HCT116 (cell line): ENCODE measurements at regions not wholly inside any gene's neighbourhood (a gene's known extent, or its start where the extent isn't known, plus 50 kb on each side); places are given as distances from the start of the nearest gene placed in this dataset.

Experiments
- ATAC-seq: fragments of 200-7000 bp; cut with Tn5 transposase; 2 replicates; pipeline ENCODE4 v1.9.1; 2020; ENCODE audit warnings: mild to moderate bottlenecking, moderate library complexity
- BruUV-seq: library from RNA; stranded (reverse); fragments of 400-500 nt; replicated peaks from 2 replicates; lab custom pipeline; 2021; lab: Mats Ljungman, UMichigan
- CTCF ChIA-PET: fragments of 300-600 bp; sonication (Branson Sonifier 250); formaldehyde crosslinking; loops from one replicate; lab custom pipeline; 2021; ENCODE audit warnings: antibody characterized with exemption; lab: Charles Lee
- POLR2A ChIA-PET: fragments of 300-600, 350-600 bp; sonication (Branson Sonifier 250); formaldehyde crosslinking; loops from one replicate; lab custom pipeline; 2021; ENCODE audit warnings: antibody characterized with exemption; lab: Charles Lee
- RAD21 ChIA-PET, 2 experiments: fragments of 300-600 bp; sonication (Branson Sonifier 250); formaldehyde crosslinking; loops; one replicate each; lab custom pipeline; 2023; ENCODE audit warnings: low total read pairs in 2 of 2; ENCODE audit not compliant: uncharacterized antibody in 2 of 2, unreplicated experiment in 2 of 2, low non-redundant PET in 1 of 2; lab: Charles Lee
- DNase-seq: peaks from one replicate; pipeline ENCODE4 v3.0.0-alpha.2; 2010; ENCODE audit warnings: low read depth, low spot score
- H2AFZ ChIP-seq: fragments of 200-600 bp; shearing (Covaris generic), sonication (generic); 2 replicates; pipeline ENCODE4 v1.6.1; 2017; ENCODE audit warnings: low read depth, mixed run types, mixed read lengths, antibody characterized with exemption, low read length; ENCODE audit not compliant: poor library complexity, severe bottlenecking
- H3K27ac ChIP-seq: 2 replicates; pipeline ENCODE4 v1.5.1; 2012; ENCODE audit warnings: low read depth, low read length
- H3K27me3 ChIP-seq: fragments of 200-600 bp; sonication (generic); 2 replicates; pipeline ENCODE4 v1.6.1; 2016; ENCODE audit warnings: mixed run types, low read length, mixed read lengths; ENCODE audit not compliant: insufficient read depth
- H3K36me3 ChIP-seq, 2 experiments: fragments of 200-500 bp in 1 of 2; fragments of 200-600 bp in 1 of 2; sonication (Bioruptor generic) in 1 of 2; sonication (generic) in 1 of 2; 2 replicates each; pipeline versions ENCODE4 v1.5.1 to v1.6.1; 2014 to 2016; ENCODE audit warnings: low read length in 2 of 2, inconsistent platforms in 1 of 2, mixed read lengths in 1 of 2, mixed run types in 1 of 2; ENCODE audit not compliant: insufficient read depth in 2 of 2, control insufficient read depth in 1 of 2
- H3K4me1 ChIP-seq, 2 experiments: fragments of 200-600 bp in 1 of 2; sonication (generic) in 1 of 2; 2 replicates each; pipeline versions ENCODE4 v1.5.1 to v1.6.1; 2012 to 2017; ENCODE audit warnings: low read length in 2 of 2, inconsistent platforms in 1 of 2, mild to moderate bottlenecking in 1 of 2, mixed read lengths in 1 of 2, mixed run types in 1 of 2, moderate library complexity in 1 of 2; ENCODE audit not compliant: insufficient read depth in 2 of 2, control insufficient read depth in 1 of 2
- H3K4me2 ChIP-seq: fragments of 200-600 bp; sonication (generic); 2 replicates; pipeline ENCODE4 v1.6.1; 2017; ENCODE audit warnings: mixed run types, low read length, mixed read lengths
- H3K4me3 ChIP-seq, 2 experiments: fragments of 200-600 bp in 1 of 2; sonication (generic) in 1 of 2; replicated peaks in 1 of 2; 2 replicates each; pipeline ENCODE4 v1.5.1; 2011 to 2016; ENCODE audit warnings: low read length in 2 of 2, control low read depth in 1 of 2, low read depth in 1 of 2, mild to moderate bottlenecking in 1 of 2, mixed read lengths in 1 of 2, mixed run types in 1 of 2
- H3K79me2 ChIP-seq: fragments of 200-600 bp; sonication (generic); 2 replicates; pipeline ENCODE4 v1.6.1; 2017; ENCODE audit warnings: mild to moderate bottlenecking, mixed run types, low read length, moderate library complexity, mixed read lengths; ENCODE audit not compliant: insufficient read depth
- H3K9ac ChIP-seq: fragments of 200-600 bp; sonication (generic); 2 replicates; pipeline ENCODE4 v1.6.1; 2016; ENCODE audit warnings: low read length, mixed read lengths
- H3K9me2 ChIP-seq: fragments of 200-600 bp; sonication (generic), shearing (Covaris generic); 2 replicates; pipeline ENCODE4 v1.6.1; 2017; ENCODE audit warnings: mixed run types, mild to moderate bottlenecking, moderate library complexity; ENCODE audit not compliant: insufficient read depth
- H3K9me3 ChIP-seq, 2 experiments: fragments of 200-500 bp in 1 of 2; fragments of 200-600 bp in 1 of 2; sonication (Bioruptor generic) in 1 of 2; sonication (generic) in 1 of 2; 2 replicates each; pipeline ENCODE4 v1.6.1; 2014 to 2017; ENCODE audit warnings: low read length in 2 of 2, mixed read lengths in 2 of 2, inconsistent platforms in 1 of 2, low read depth in 1 of 2, mild to moderate bottlenecking in 1 of 2, mixed run types in 1 of 2, moderate library complexity in 1 of 2; ENCODE audit not compliant: control insufficient read depth in 1 of 2, insufficient read depth in 1 of 2
- H4K20me1 ChIP-seq: fragments of 200-600 bp; sonication (generic), shearing (Covaris generic); 2 replicates; pipeline ENCODE4 v1.6.1; 2017; ENCODE audit warnings: mixed run types, mild to moderate bottlenecking, moderate library complexity; ENCODE audit not compliant: insufficient read depth
- CBX3 ChIP-seq: IDR thresholded peaks from 2 replicates; pipeline ENCODE4 v1.6.1; 2012; ENCODE audit warnings: low read depth
- EZH2phosphoT487 ChIP-seq: fragments of 200-600 bp; IDR thresholded peaks from 2 replicates; pipeline ENCODE4 v1.6.1; 2018; ENCODE audit warnings: antibody characterized with exemption, borderline replicate concordance
- JUND ChIP-seq: IDR thresholded peaks from 2 replicates; pipeline ENCODE4 v1.6.1; 2012
- POLR2A ChIP-seq: IDR thresholded peaks from 2 replicates; pipeline ENCODE4 v1.7.0; 2011; ENCODE audit warnings: borderline replicate concordance; ENCODE audit not compliant: insufficient read depth, insufficient read length; ENCODE audit errors: extremely low read depth
- POLR2AphosphoS5 ChIP-seq: IDR thresholded peaks from 2 replicates; pipeline ENCODE4 v1.6.1; 2011; ENCODE audit warnings: mild to moderate bottlenecking, low read depth, low read length, moderate library complexity
- TCF7L2 ChIP-seq: IDR thresholded peaks from 2 replicates; pipeline ENCODE4 v1.7.0; 2011; ENCODE audit warnings: borderline replicate concordance, inconsistent platforms; ENCODE audit not compliant: insufficient read depth, insufficient read length; ENCODE audit errors: extremely low read depth
- ZFX ChIP-seq: fragments of 450-650 bp; IDR thresholded peaks from 2 replicates; pipeline ENCODE4 v1.6.1; 2017
- intact Hi-C: fragments of 100-400 bp; cut with micrococcal nuclease; formaldehyde crosslinking; loops from 2 replicates; pipeline ENCODE4 v1.10.0; 2022
- TF ChIP-seq, protein P1 (sequence below): IDR thresholded peaks from 2 replicates; pipeline ENCODE4 v1.6.1; 2012; ENCODE audit warnings: low read depth
- TF ChIP-seq, protein P2 (sequence below), 3 experiments: fragments of 200-600 bp in 1 of 3; sonication (generic) in 1 of 3; IDR thresholded peaks in 2 of 3; conservative IDR thresholded peaks in 1 of 3; 2 replicates each; pipeline ENCODE4 v1.5.1; 2012 to 2017; ENCODE audit warnings: low read depth in 2 of 3, low read length in 2 of 3, antibody characterized with exemption in 1 of 3, borderline replicate concordance in 1 of 3, control low read depth in 1 of 3, mild to moderate bottlenecking in 1 of 3, mixed read lengths in 1 of 3, mixed run types in 1 of 3, moderate library complexity in 1 of 3; ENCODE audit not compliant: insufficient read depth in 1 of 3
- TF ChIP-seq, protein P3 (sequence below): IDR thresholded peaks from 2 replicates; pipeline ENCODE4 v1.6.1; 2012

DNA sequence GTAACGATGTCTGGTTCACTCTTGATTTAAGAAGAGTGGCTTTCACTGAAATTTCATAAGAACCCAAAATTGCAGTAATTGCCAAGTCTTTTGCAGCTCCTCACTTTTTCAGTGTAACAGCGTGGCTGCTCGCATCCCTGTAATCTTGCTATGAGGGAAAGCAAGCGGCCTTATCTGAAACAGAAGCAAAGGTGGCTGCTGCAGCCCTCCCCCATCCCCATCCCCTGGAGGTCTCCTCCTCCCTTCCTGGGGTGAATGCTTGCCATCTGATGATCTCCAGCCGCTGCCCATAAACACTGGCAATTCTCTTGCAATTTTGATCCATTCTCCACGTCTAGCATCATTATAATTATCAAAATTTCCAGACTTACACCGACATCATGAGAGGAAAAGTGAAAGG is 182.5 kb upstream of the ASIC2 start:
- no peaks in the 10 kb centered on the region for H3K79me2 ChIP-seq
- TF ChIP-seq JUND = no peak
- no peak for TF ChIP-seq POLR2A
- TF ChIP-seq TCF7L2 = no peak
- TF ChIP-seq, protein P1, sequence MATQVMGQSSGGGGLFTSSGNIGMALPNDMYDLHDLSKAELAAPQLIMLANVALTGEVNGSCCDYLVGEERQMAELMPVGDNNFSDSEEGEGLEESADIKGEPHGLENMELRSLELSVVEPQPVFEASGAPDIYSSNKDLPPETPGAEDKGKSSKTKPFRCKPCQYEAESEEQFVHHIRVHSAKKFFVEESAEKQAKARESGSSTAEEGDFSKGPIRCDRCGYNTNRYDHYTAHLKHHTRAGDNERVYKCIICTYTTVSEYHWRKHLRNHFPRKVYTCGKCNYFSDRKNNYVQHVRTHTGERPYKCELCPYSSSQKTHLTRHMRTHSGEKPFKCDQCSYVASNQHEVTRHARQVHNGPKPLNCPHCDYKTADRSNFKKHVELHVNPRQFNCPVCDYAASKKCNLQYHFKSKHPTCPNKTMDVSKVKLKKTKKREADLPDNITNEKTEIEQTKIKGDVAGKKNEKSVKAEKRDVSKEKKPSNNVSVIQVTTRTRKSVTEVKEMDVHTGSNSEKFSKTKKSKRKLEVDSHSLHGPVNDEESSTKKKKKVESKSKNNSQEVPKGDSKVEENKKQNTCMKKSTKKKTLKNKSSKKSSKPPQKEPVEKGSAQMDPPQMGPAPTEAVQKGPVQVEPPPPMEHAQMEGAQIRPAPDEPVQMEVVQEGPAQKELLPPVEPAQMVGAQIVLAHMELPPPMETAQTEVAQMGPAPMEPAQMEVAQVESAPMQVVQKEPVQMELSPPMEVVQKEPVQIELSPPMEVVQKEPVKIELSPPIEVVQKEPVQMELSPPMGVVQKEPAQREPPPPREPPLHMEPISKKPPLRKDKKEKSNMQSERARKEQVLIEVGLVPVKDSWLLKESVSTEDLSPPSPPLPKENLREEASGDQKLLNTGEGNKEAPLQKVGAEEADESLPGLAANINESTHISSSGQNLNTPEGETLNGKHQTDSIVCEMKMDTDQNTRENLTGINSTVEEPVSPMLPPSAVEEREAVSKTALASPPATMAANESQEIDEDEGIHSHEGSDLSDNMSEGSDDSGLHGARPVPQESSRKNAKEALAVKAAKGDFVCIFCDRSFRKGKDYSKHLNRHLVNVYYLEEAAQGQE = no peak
- TF ChIP-seq POLR2AphosphoS5 = no peak
- no peak for TF ChIP-seq ZFX
- TF ChIP-seq, protein P2, sequence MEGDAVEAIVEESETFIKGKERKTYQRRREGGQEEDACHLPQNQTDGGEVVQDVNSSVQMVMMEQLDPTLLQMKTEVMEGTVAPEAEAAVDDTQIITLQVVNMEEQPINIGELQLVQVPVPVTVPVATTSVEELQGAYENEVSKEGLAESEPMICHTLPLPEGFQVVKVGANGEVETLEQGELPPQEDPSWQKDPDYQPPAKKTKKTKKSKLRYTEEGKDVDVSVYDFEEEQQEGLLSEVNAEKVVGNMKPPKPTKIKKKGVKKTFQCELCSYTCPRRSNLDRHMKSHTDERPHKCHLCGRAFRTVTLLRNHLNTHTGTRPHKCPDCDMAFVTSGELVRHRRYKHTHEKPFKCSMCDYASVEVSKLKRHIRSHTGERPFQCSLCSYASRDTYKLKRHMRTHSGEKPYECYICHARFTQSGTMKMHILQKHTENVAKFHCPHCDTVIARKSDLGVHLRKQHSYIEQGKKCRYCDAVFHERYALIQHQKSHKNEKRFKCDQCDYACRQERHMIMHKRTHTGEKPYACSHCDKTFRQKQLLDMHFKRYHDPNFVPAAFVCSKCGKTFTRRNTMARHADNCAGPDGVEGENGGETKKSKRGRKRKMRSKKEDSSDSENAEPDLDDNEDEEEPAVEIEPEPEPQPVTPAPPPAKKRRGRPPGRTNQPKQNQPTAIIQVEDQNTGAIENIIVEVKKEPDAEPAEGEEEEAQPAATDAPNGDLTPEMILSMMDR (IDR thresholded peaks at IDR 0.05 in 2 of 3, conservative IDR thresholded peaks at IDR 0.05 in 1 of 3; ENCODE audit: borderline replicate concordance in 1 of 3, insufficient read depth in 1 of 3, low read depth in 2 of 3, low read length in 2 of 3) = no peak
- TF ChIP-seq EZH2phosphoT487 = no peak
- TF ChIP-seq, protein P3, sequence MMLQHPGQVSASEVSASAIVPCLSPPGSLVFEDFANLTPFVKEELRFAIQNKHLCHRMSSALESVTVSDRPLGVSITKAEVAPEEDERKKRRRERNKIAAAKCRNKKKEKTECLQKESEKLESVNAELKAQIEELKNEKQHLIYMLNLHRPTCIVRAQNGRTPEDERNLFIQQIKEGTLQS = no peak
- TF ChIP-seq CBX3 = no peak
- no peaks in the 10 kb centered on the region for H3K36me3 ChIP-seq
- ATAC-seq (no peak), DNase-seq (no peak)
- POLR2A ChIA-PET = no interaction called here
- H3K4me3 ChIP-seq = no peak overlapping the region
- H2AFZ ChIP-seq = no peak overlapping the region
- H3K27me3 ChIP-seq = no peaks in the 10 kb centered on the region
- H3K9ac ChIP-seq = no peak overlapping the region
- no peaks in the 10 kb centered on the region for H3K9me2 ChIP-seq
- H4K20me1 ChIP-seq = no peaks in the 10 kb centered on the region
- CTCF ChIA-PET = no interaction called here
- no peaks in the 10 kb centered on the region for H3K4me1 ChIP-seq
- H3K27ac ChIP-seq = no peak overlapping the region
- H3K4me2 ChIP-seq = no peak overlapping the region
- RAD21 ChIA-PET = no interaction called here
- intact Hi-C loops = no loop called here
- no peaks in the 10 kb centered on the region; a peak in 1 of 4 replicates for H3K9me3 ChIP-seq
- BruUV-seq = no TSS peak
